ENCODE measurements at regions not wholly inside any gene's neighbourhood (a gene's known extent, or its start where the extent isn't known, plus 50 kb on each side); places are given as distances from the start of the nearest gene placed in this dataset.

- no peak for DNase-seq (ENCODE audit: low read depth in 2 of 2)
These were observed 290.4 kb downstream of the AACS start for GRCh38 chr12:125355614-125356013.

- no peak for DNase-seq (ENCODE audit: low read depth in 2 of 2)
These were observed 290.9 kb downstream of the AACS start for GRCh38 chr12:125356111-125356510.

- no peak for DNase-seq (ENCODE audit: low read depth in 2 of 2)
These were observed 292.3 kb downstream of the AACS start for GRCh38 chr12:125357561-125357960.

- no peak for DNase-seq (ENCODE audit: low read depth in 2 of 2)
These were observed 295.3 kb downstream of the AACS start for GRCh38 chr12:125360540-125360939.

GRCh38 chr12:125371033-125371432, 305.8 kb downstream of the AACS start:
- no peak for DNase-seq (ENCODE audit: low read depth in 2 of 2)

GRCh38 chr12:125372085-125372484, 306.9 kb downstream of the AACS start:
- no peak for DNase-seq (ENCODE audit: low read depth in 2 of 2)

- no peak for DNase-seq (ENCODE audit: low read depth in 2 of 2)
These were observed 308.1 kb downstream of the AACS start for GRCh38 chr12:125373375-125373774.

GRCh38 chr12:125376422-125376821, 311.2 kb downstream of the AACS start:
- no peak for DNase-seq (ENCODE audit: low read depth in 2 of 2)

- DNase-seq (ENCODE audit: low read depth in 2 of 2), result no peak
These were observed 311.9 kb downstream of the AACS start for GRCh38 chr12:125377093-125377492.

DNA sequence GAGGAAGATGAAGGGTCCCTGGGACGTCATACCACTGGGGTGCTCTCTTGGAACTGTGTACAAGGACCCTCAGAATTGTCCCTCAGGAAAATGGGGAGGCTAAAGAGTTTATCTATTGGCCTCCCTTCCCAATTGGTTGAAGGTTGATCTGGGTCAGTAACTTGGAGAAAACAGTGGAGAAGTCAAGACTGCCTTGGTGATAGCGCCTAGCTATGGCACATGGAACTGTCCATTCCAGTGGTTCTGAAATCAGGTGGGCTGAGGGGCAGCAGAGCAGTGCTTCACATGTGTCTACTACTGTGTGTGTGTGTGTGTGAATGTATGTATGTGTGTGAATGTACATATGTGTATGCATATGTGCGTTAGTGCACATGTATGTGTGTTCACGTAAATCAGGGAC, 316.1 kb downstream of the AACS start:
- no peak for DNase-seq (ENCODE audit: low read depth in 2 of 2)

DNA sequence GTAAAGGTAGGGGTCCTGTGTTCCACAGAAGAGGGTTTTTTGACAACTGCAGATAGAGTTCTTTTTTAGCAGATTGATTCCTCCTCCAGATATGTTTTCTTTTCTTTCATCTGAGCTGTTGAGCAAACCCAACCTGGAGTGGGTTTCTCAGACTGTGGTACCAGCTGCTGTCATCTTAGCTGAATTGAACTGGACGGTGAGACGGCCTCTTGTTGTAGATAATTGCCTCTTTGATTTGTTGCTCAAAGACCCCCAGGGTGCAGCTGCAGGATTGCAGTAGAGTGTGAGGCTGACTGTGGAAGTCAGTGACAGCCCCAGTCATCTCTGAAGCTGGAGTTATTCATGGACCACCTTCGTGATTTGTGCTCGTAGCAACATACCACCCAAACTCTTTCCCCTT, 317.7 kb downstream of the AACS start:
- no peak for DNase-seq (ENCODE audit: low read depth in 2 of 2)

DNA sequence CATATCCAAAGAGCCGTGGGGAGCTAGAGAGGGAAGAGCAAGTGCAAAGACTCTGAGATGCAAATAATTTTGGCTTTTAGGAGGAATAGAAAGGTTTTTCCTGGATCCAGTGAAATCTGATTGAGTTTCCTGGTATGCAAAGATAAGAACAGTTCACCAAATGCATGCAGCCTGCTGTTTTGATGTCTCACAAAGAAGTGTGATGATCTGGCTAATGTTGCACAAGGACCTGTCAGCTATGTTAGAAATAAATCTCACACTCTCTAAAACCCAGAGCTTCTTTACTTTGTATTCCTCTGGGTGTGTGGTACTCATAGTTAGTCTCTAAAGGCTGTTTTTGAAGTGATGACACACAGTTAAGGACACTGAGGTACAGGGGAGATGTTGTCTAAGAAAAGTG, 321.4 kb downstream of the AACS start:
- no peak for DNase-seq (ENCODE audit: low read depth in 2 of 2)

- DNase-seq (ENCODE audit: low read depth in 2 of 2), result no peak
These were observed 322.0 kb downstream of the AACS start for GRCh38 chr12:125387206-125387605.

GRCh38 chr12:125389061-125389697, 323.9 kb downstream of the AACS start:
- no peak for DNase-seq (ENCODE audit: low read depth in 2 of 2)

- no peak for DNase-seq (ENCODE audit: low read depth in 2 of 2)
These were observed 328.3 kb downstream of the AACS start for GRCh38 chr12:125393569-125393968.

DNA sequence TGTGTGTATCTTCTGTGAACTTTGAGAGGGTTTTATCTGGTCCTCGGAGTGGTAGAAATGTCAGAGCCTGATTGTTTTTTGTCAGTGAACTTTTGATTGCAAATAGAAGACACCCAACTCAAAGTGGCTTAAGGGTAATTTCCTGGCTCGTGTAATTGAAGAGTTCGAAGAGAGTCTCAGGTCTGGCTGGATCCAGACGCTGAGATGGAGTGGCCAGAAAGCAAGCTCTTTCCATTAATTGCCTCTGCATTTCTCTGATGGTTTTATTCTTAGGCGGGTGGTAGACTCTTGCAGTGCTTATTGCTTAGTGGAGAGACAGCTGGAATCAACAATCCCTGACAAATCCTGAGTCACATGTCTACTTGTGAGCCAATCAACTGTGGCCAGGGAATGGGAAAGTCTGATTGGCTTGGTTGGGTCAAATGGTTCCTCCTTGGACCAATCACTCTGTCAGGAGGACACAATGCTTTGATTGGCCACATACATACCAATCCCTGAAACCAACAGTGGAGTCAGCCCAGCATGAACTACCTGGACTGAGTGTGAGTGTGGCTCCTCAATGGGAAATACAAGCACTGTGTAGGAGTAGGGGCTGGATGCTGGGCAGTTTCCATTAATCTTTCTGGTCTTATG, 330.5 kb downstream of the AACS start:
- DNase-seq (ENCODE audit: low read depth in 2 of 2), result no peak

- DNase-seq (ENCODE audit: low read depth in 2 of 2), result no peak
These were observed 334.3 kb downstream of the AACS start for GRCh38 chr12:125399489-125399888.

DNA sequence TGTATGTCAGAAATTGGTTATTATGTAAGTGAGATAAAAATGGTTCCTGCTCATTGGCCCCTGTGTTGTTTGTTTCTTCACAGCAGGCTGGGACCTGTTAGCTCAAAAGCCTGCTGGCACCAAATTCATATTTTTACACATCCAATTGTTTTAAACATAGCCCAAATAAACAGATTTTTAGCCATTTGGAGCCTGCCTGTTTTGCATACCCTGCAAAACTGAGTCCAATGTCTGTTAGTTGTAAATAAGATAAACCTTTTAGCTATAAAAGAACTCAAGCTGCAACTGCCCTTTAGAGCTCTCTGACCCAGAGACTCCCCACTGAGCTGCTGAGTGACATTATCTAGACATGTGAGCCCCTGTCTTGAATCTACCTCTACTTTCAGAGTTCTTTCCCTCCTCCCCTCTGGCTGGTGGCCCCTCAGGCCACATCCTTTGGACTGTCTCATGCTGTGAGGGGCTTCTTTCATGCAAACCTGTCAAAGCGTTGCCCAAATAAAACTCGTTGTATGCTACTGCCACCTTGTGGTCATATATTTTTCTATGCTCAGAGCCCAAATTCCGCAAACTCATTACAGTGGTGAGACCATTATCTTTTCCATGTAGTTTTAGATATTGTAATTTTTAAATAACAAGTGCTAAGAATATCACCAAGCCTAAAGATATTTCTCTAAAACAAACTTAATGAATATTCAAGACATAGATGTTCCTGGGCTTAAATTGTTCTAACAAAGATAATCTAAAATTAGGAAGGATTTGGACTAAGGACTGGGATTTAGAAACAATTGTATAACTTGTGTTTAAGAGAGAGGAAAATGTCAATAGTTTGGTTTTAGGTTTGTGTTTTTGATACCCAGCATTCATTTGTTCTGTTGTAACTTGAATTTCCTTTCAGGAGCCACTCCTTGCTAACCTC, 337.9 kb downstream of the AACS start:
- peak; percentile 46 to 50 for DNase-seq (ENCODE audit: low read depth in 2 of 2)

DNA sequence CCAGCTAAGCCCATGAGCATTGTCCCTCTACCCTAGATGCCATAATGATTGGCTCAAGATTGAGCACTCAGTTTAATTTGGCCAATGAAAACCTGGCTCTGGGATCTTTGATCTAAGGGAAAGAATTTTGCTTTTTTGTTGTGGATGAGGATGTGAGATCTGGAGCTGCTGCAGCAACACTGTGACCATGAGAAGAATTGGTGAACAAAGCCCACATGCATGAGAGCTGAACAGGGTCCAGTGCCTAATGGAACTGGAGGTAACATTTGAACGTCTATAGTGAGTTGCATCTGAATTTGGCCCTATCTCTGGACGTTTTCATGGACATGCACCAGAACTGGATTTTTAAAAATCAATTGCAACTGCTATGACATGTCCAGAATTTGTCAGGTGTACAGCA, 338.6 kb downstream of the AACS start:
- DNase-seq (ENCODE audit: low read depth in 2 of 2), result no peak

- DNase-seq (ENCODE audit: low read depth in 2 of 2), result no peak
These were observed 340.9 kb downstream of the AACS start for GRCh38 chr12:125406131-125406530.

DNA sequence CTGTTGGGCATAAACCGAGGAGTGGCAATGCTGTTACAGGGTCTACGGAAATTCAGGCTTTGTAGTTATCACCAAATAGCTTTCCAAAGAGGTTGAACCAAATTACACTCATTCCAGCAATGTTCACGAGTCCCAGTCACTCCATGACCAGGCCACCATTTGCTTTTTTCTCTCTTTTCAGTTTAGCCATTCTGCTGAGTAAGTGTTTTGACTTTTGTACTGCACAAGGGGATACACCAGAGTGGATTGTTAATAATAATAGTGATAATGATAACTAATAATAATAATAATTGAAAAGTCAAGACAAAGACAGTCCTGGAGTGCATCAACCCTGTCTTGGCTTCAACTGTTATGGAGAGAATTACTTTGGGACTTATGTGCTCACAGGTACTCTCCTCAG, 343.5 kb downstream of the AACS start:
- no peak for DNase-seq (ENCODE audit: low read depth in 2 of 2)

DNA sequence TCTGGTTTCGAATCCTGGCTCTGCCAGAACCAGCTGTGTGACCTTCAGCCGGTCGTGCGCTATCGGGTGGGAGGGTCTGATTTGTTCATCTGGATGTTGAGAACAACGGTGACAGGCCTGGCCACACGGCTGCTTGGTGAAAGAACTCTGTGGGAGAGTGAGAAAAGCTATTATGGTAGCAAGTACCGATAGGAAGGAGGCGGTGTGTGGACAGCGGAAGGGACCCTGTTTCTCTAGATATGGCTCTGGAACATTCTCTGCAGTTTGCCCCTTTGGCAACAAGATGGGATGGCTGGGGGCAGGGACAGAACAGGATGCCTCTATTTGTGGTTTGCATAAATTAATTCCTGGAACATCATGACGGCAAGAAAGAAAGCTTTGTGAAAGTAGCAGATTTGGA, 347.3 kb downstream of the AACS start:
- no peak for DNase-seq (ENCODE audit: low read depth in 2 of 2)

DNA sequence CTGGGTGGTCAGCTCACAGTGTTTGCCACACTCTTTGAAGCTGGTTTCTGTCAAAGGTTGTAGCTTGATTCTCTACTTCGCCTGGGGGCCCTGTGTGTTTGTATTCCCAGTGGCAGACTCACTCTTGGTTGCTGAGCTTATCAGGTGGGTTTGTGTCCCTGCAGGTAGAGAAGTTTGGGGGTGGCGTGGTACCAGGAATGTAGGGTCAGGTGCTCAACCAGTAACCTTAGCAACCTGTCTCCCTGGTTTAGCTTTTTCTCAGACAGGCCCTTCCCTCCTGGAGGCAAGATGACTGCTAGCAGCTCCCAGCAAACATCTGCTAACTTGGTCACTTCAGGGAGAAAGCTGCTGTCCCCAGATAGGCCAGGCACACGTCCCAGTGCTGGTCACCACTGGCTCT, 352.2 kb downstream of the AACS start:
- no peak for DNase-seq (ENCODE audit: low read depth in 2 of 2)

All from lung microvascular endothelial cell (primary cell).